ENCODE measurements at regions not wholly inside any gene's neighbourhood (a gene's known extent, or its start where the extent isn't known, plus 50 kb on each side); places are given as distances from the start of the nearest gene placed in this dataset.
"Not testable (repeated sequence)": the region's sequence is repeated elsewhere in the genome, so short reads cannot be mapped to it uniquely, and the experiment has no call there.

- Mint-ChIP-seq H3K4me3 (no peak overlapping the region), H3K27me3 (ENCODE audit: insufficient read depth) (no peaks in the 10 kb centered on the region), H3K36me3 (ENCODE audit: low read depth) (no peaks in the 10 kb centered on the region), H3K9me3 (peaks cover 14% of the 10 kb centered on the region), H3K4me1 (ENCODE audit: low read depth) (no peaks in the 10 kb centered on the region), H3K27ac (no peak overlapping the region)
- intact Hi-C loops (cut with micrococcal nuclease) = no loop called here
- no peak for DNase-seq (ENCODE audit: low spot score)
These were observed 523.9 kb downstream of the PLOD2 start for GRCh38 chr3:145637105-145637504.

DNA sequence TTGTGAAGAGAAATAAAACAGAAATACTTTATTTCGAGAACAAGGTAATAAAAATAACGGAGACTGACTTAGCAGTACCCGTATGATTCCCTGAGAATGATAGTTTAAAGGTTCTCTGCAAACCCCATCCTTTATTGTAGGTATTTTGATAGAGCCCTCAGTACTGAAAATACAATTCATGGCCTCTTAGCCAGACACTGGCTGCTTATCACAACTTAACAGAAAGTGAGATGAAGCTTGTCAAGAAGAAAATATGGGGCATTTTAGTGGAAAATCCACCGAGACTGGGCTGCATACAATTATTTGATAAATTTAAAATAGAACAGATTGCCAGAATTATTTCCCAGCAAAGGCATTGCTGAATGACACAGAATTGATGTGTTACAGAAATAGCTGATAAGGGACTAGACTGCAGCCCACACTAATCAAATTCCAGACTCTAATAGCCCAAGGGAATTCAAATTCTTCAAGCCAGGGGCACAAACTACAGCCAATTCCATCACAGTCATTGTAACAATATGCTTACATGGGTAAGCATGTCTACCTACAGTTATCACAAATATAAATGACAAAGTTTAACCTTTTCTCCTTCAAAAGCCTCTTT lies 521.9 kb downstream of the PLOD2 start:
- no peaks in the 10 kb centered on the region for H3K9me3 Mint-ChIP-seq
- no peaks in the 10 kb centered on the region for H3K36me3 Mint-ChIP-seq (ENCODE audit: low read depth)
- H3K27me3 Mint-ChIP-seq (ENCODE audit: insufficient read depth) = no peaks in the 10 kb centered on the region
- H3K4me1 Mint-ChIP-seq (ENCODE audit: low read depth) = no peaks in the 10 kb centered on the region
- no peak overlapping the region for H3K27ac Mint-ChIP-seq
- intact Hi-C loops (cut with micrococcal nuclease) = no loop called here
- DNase-seq (ENCODE audit: low spot score) = no peak
- no peak overlapping the region for H3K4me3 Mint-ChIP-seq

DNA sequence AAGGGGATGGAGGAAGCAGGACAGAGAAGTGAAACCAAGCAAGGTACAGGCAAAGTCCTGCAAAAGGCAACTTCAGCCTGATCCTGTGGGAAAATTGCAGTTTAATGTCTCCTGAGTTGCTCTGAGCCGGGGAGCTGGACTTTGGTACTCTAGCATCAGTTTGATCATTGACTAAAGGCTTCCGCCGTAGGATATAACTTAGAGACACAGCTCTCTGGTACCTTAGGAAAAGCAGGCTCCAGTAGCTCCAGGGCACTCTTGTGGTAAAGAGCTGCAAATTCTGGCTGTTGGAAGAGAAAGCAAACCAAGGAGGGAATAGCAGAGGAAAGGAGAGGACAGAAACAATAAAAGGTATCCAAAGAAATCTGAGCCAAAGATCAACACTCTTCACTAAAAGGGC lies 521.1 kb downstream of the PLOD2 start:
- DNase-seq (ENCODE audit: low spot score) = no peak
- Mint-ChIP-seq H3K27me3 (ENCODE audit: insufficient read depth) (no peaks in the 10 kb centered on the region), H3K36me3 (ENCODE audit: low read depth) (no peaks in the 10 kb centered on the region), H3K4me3 (no peak overlapping the region), H3K27ac (no peak overlapping the region), H3K4me1 (ENCODE audit: low read depth) (no peaks in the 10 kb centered on the region), H3K9me3 (no peaks in the 10 kb centered on the region)
- intact Hi-C loops (cut with micrococcal nuclease) = no loop called here

DNA sequence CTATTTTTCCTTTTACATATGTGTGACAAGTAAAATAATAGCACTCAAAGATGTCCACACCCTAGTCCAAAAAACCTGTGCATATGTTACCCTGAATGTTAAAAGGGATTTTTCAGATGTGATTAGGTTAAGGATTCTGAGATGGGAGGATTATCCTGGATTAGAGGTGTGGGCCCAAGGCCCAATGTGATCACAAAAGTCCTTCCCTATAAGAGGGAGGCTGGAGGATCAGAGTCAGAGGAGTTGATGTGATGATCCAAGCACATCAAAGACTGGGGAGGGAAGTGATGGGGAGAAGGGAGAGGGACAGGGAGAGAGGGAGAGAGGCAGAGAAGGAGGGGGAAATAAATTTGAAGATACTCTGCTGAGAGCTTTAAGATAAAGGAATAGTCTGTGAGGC lies 512.6 kb downstream of the PLOD2 start:
- intact Hi-C loops (cut with micrococcal nuclease) = no loop called here
- no peaks in the 10 kb centered on the region for H3K27me3 Mint-ChIP-seq (ENCODE audit: insufficient read depth)
- no peaks in the 10 kb centered on the region for H3K4me1 Mint-ChIP-seq (ENCODE audit: low read depth)

GRCh38 chr3:145649368-145649887 lies 511.6 kb downstream of the PLOD2 start:
- intact Hi-C loops (cut with micrococcal nuclease) = no loop called here
- no peaks in the 10 kb centered on the region for H3K36me3 Mint-ChIP-seq (ENCODE audit: low read depth)
- no peaks in the 10 kb centered on the region for H3K4me1 Mint-ChIP-seq (ENCODE audit: low read depth)
- no peaks in the 10 kb centered on the region for H3K9me3 Mint-ChIP-seq
- no peak overlapping the region for H3K27ac Mint-ChIP-seq
- no peak overlapping the region for H3K4me3 Mint-ChIP-seq
- no peak for DNase-seq (ENCODE audit: low spot score)
- H3K27me3 Mint-ChIP-seq (ENCODE audit: insufficient read depth) = no peaks in the 10 kb centered on the region

More for the DNA sequence above, 512.6 kb downstream of the PLOD2 start:
- no peaks in the 10 kb centered on the region for H3K36me3 Mint-ChIP-seq (ENCODE audit: low read depth)
- H3K27ac Mint-ChIP-seq = no peak overlapping the region
- DNase-seq (ENCODE audit: low spot score) = no peak
- H3K9me3 Mint-ChIP-seq = no peaks in the 10 kb centered on the region
- H3K4me3 Mint-ChIP-seq = no peak overlapping the region

- Mint-ChIP-seq H3K27me3 (ENCODE audit: insufficient read depth) (no peaks in the 10 kb centered on the region), H3K9me3 (no peaks in the 10 kb centered on the region), H3K4me1 (ENCODE audit: low read depth) (no peaks in the 10 kb centered on the region), H3K4me3 (no peak overlapping the region), H3K36me3 (ENCODE audit: low read depth) (no peaks in the 10 kb centered on the region), H3K27ac (no peak overlapping the region)
- intact Hi-C loops (cut with micrococcal nuclease) = no loop called here
- DNase-seq (ENCODE audit: low spot score) = no peak
These were observed 510.8 kb downstream of the PLOD2 start for GRCh38 chr3:145650170-145650569.

DNA sequence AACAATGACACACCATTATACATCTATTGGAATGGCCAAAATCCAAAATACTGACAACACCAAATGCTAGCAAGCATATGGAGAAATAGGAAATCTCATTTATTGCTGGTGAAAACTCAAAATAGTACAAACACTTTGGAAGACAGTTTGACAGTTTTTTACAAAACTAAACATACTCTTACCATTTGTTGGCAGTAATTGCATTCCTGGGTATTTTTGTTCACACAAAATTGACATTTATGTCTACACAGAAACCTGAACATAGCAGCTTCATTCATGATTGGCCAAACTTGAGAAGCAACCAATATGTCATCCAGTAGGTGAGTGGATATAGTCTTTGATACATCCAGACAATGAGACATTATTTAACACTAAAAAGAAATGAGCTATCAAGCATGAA lies 489.9 kb downstream of the PLOD2 start:
- DNase-seq (ENCODE audit: low spot score) = no peak
- Mint-ChIP-seq H3K4me1 (ENCODE audit: low read depth) (no peaks in the 10 kb centered on the region), H3K4me3 (no peak overlapping the region), H3K9me3 (no peaks in the 10 kb centered on the region), H3K27ac (no peak overlapping the region), H3K36me3 (ENCODE audit: low read depth) (no peaks in the 10 kb centered on the region), H3K27me3 (ENCODE audit: insufficient read depth) (no peaks in the 10 kb centered on the region)
- intact Hi-C loops (cut with micrococcal nuclease) = no loop called here

DNA sequence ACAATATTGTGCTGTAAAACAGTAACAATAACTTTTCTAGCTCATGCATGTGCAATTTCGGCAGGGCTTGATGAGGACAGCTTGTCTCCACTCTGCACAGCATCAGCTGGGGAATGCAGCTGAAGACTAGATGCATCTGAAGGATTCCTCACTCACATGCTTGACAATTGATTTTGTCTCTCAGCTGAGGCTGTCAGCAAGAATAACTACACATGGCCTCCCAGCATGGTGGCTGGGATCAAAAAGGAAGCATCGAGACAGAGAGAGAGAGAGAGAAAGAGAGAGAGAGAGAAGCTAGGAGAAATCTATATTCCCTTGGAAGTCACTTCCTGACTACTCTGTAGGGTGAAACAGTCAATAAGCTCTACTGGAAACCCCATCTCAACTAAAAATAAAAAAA lies 487.1 kb downstream of the PLOD2 start:
- no peak for DNase-seq (ENCODE audit: low spot score)
- no peaks in the 10 kb centered on the region for H3K9me3 Mint-ChIP-seq
- no peak overlapping the region for H3K27ac Mint-ChIP-seq
- no peaks in the 10 kb centered on the region for H3K36me3 Mint-ChIP-seq (ENCODE audit: low read depth)
- H3K27me3 Mint-ChIP-seq (ENCODE audit: insufficient read depth) = no peaks in the 10 kb centered on the region
- intact Hi-C loops (cut with micrococcal nuclease) = no loop called here
- H3K4me3 Mint-ChIP-seq = no peak overlapping the region
- no peaks in the 10 kb centered on the region for H3K4me1 Mint-ChIP-seq (ENCODE audit: low read depth)

DNA sequence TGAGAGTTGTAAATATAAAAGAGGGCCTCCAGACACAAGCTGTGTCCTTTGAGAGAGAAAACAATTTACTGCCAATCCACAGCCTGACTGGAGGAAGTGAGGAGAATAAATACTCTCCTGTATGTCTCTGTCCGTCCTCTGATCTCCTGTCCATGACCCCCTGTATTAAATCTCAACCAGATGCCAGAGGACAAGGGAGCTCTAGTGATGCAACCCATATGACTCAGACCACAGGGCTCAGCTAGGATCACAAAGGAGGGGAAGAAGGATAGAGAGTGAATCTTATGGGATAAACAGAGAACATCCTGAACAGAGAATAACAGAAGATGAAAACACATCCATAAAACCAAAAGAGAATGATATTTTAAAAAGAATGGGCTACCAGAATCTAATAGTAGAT lies 482.6 kb downstream of the PLOD2 start:
- Mint-ChIP-seq H3K36me3 (ENCODE audit: low read depth) (no peaks in the 10 kb centered on the region), H3K27me3 (ENCODE audit: insufficient read depth) (no peaks in the 10 kb centered on the region), H3K9me3 (no peaks in the 10 kb centered on the region), H3K4me3 (no peak overlapping the region), H3K27ac (no peak overlapping the region), H3K4me1 (ENCODE audit: low read depth) (no peaks in the 10 kb centered on the region)
- intact Hi-C loops (cut with micrococcal nuclease) = no loop called here
- DNase-seq (ENCODE audit: low spot score) = no peak

DNA sequence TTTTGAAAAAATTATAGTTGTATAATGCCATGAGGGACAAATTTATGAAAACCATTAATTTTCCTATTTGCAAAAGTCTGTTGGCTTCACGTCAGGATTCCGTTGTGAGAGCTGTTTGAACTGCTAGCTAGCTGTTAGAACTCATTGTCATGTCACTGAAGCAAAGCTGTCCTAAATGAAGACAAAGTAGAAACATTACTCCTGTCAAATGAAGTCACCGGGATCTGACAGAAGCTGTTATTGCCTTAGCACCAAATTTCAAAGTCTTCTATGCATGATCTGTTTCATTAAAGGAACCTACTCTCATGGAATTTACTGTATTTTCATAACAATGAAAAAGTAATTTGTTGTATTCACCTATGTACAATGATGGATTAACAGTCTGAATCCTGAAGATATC lies 479.8 kb downstream of the PLOD2 start:
- no peak overlapping the region for H3K27ac Mint-ChIP-seq
- no peak overlapping the region for H3K4me3 Mint-ChIP-seq
- no peaks in the 10 kb centered on the region for H3K36me3 Mint-ChIP-seq (ENCODE audit: low read depth)
- DNase-seq (ENCODE audit: low spot score) = no peak
- no peaks in the 10 kb centered on the region for H3K9me3 Mint-ChIP-seq
- no peaks in the 10 kb centered on the region for H3K4me1 Mint-ChIP-seq (ENCODE audit: low read depth)
- intact Hi-C loops (cut with micrococcal nuclease) = no loop called here
- H3K27me3 Mint-ChIP-seq (ENCODE audit: insufficient read depth) = no peaks in the 10 kb centered on the region

GRCh38 chr3:145687978-145688377 lies 473.0 kb downstream of the PLOD2 start:
- H3K4me3 Mint-ChIP-seq; H3K27me3 Mint-ChIP-seq (ENCODE audit: insufficient read depth); H3K9me3 Mint-ChIP-seq; H3K4me1 Mint-ChIP-seq (ENCODE audit: low read depth); H3K36me3 Mint-ChIP-seq (ENCODE audit: low read depth); H3K27ac Mint-ChIP-seq; DNase-seq (ENCODE audit: low spot score); intact Hi-C loops (cut with micrococcal nuclease): not testable (repeated sequence)

DNA sequence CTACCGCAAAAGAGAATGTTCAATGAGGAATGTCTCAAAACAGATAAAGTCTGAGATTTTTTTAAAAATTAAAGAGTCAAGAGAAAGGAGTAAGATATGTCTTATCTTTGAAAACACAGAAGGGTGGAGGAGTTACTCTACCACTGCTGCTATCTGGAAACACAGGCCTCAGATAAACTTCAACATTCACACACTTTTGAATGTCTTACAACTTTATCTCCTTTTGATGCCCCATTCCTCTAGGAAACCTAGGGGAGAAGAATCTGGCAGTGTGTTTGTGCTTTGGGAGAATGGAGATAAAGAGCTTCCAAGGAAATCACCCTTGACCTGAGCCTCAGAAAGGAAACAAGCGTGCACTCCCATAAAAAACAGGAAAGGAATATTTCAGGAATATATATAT lies 468.2 kb downstream of the PLOD2 start:
- no peaks in the 10 kb centered on the region for H3K27me3 Mint-ChIP-seq (ENCODE audit: insufficient read depth)
- no peak overlapping the region for H3K4me3 Mint-ChIP-seq
- no peak for DNase-seq (ENCODE audit: low spot score)
- H3K9me3 Mint-ChIP-seq = no peaks in the 10 kb centered on the region
- no peaks in the 10 kb centered on the region for H3K4me1 Mint-ChIP-seq (ENCODE audit: low read depth)
- no peaks in the 10 kb centered on the region for H3K36me3 Mint-ChIP-seq (ENCODE audit: low read depth)
- intact Hi-C loops (cut with micrococcal nuclease) = no loop called here
- H3K27ac Mint-ChIP-seq = no peak overlapping the region

DNA sequence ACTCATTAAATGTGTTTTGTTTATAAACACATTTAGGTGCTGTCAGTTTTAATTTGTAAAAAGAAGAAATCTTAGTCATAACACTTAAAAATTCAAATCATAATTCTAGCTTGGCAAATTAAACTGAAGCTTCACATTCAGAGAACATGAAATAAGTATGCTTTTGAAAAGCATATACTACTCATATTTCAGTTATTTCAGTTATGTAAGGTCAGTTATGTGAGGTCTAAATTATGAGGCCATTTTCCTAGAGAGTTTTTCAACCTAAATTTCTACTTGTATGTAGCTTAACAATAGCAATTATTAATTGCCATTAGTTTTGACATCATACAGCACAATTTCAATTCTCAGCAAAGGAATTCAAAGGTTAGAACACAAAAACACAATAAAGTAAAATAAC lies 465.0 kb downstream of the PLOD2 start:
- H3K4me3 Mint-ChIP-seq = no peak overlapping the region
- no peaks in the 10 kb centered on the region for H3K4me1 Mint-ChIP-seq (ENCODE audit: low read depth)
- H3K36me3 Mint-ChIP-seq (ENCODE audit: low read depth) = no peaks in the 10 kb centered on the region
- H3K27ac Mint-ChIP-seq = no peak overlapping the region
- H3K27me3 Mint-ChIP-seq (ENCODE audit: insufficient read depth) = no peaks in the 10 kb centered on the region
- no peak for DNase-seq (ENCODE audit: low spot score)
- no peaks in the 10 kb centered on the region for H3K9me3 Mint-ChIP-seq
- intact Hi-C loops (cut with micrococcal nuclease) = no loop called here

- no peak overlapping the region for H3K27ac Mint-ChIP-seq
- intact Hi-C loops (cut with micrococcal nuclease) = no loop called here
These were observed 462.7 kb downstream of the PLOD2 start for GRCh38 chr3:145698250-145698649.

More at GRCh38 chr3:145698250-145698649, 462.7 kb downstream of the PLOD2 start:
- Mint-ChIP-seq H3K36me3 (ENCODE audit: low read depth) (no peaks in the 10 kb centered on the region), H3K9me3 (no peaks in the 10 kb centered on the region), H3K4me3 (no peak overlapping the region), H3K27me3 (ENCODE audit: insufficient read depth) (no peaks in the 10 kb centered on the region), H3K4me1 (ENCODE audit: low read depth) (no peaks in the 10 kb centered on the region)
- no peak for DNase-seq (ENCODE audit: low spot score)
